GM12864 (cell line): ENCODE measurements at regions not wholly inside any gene's neighbourhood (a gene's known extent, or its start where the extent isn't known, plus 50 kb on each side); places are given as distances from the start of the nearest gene placed in this dataset.

Source experiments
- DNase-seq: peaks from one replicate; pipeline ENCODE4 v3.0.0-alpha.2; 2011; ENCODE audit warnings: low read depth
- H3K4me3 ChIP-seq: 2 replicates; pipeline ENCODE4 v1.5.1; 2011; ENCODE audit warnings: mild to moderate bottlenecking, low read depth, low read length, control low read depth
- TF ChIP-seq, protein P1 (sequence below): IDR thresholded peaks from 2 replicates; pipeline ENCODE4 v1.5.1; 2011; ENCODE audit warnings: low read depth, mild to moderate bottlenecking, moderate library complexity, low read length, control low read depth, inconsistent platforms; ENCODE audit errors: missing control alignments

DNA sequence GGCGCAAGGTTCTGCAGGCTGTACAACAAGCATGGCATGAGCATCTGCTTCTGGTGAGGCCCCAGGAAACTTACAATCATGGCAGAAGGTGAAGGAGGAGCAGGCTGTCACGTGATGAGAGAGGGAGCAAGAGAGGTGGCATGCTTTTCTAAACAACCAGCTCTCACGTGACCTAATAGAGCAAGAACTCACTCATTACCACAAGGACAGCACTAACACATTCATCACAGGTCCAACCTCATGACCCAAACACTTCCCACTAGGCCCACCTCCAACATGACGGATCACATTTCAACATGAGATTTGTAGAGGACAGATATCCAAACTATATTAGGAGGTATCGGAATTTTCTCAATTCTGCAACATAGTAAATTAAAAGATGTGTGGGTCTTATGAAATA, 108.8 kb upstream of the DLX2 start:
- DNase-seq, result no peak
- no peak overlapping the region for H3K4me3 ChIP-seq

DNA sequence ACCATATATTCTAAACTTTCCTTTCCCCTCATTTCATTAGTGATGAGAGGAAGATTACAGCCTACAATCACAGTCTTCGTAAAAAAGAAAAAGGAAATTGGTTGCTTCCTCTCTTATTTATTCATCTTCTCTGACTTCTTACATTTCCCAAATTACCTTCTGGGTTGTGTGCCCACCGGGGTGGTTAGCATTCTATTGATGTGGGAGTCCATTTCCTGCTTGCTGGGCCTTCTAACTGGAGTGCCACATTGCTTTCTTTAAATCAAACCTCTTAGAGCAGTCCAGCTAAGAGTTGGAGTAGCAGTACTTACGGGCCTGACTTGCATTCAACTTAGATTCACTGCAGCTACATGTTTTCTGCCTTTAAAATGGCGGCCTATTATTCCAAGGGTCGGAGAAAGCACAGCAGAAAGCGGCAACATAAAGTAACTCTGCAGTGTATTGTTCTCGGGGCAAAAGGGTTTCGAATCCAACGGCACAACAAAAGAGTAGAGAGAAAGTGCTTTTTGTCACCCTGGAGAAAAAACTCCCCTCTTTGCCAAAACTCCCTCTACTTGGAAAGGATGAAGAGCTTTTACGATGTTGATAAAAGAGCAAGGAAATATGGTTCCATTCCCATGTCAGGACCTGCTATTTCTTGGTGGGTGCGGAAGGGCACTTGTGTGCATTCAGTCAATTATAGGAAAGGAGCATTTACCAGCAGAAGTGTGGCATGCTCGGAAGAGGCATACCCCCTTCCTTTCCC, 110.6 kb upstream of the DLX2 start:
- TF ChIP-seq, protein P1, sequence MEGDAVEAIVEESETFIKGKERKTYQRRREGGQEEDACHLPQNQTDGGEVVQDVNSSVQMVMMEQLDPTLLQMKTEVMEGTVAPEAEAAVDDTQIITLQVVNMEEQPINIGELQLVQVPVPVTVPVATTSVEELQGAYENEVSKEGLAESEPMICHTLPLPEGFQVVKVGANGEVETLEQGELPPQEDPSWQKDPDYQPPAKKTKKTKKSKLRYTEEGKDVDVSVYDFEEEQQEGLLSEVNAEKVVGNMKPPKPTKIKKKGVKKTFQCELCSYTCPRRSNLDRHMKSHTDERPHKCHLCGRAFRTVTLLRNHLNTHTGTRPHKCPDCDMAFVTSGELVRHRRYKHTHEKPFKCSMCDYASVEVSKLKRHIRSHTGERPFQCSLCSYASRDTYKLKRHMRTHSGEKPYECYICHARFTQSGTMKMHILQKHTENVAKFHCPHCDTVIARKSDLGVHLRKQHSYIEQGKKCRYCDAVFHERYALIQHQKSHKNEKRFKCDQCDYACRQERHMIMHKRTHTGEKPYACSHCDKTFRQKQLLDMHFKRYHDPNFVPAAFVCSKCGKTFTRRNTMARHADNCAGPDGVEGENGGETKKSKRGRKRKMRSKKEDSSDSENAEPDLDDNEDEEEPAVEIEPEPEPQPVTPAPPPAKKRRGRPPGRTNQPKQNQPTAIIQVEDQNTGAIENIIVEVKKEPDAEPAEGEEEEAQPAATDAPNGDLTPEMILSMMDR, result no peak
- no peak overlapping the region for H3K4me3 ChIP-seq
- no peak for DNase-seq

More for the DNA sequence above, 108.8 kb upstream of the DLX2 start:
- TF ChIP-seq, protein P1, result no peak

DNA sequence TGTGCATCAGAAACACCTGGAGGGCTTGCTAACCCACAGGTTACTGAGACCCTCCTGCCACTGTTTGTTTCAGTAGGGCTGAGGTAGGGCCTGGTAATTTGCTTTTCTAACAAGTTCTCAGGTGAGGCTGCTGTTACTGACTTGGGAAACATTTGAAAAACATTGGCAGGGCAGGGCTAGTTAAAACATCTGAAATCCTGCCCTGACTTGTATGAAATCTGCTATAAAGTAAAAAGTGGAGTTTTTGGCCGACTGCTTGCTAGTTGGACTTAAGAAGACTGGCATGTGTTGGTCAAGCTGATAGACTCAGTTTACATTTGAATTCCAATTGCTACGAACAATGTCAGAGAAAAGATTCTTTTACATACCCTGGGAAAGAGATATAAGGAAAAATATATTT, 111.6 kb upstream of the DLX2 start:
- TF ChIP-seq, protein P1, result no peak
- no peak for DNase-seq
- H3K4me3 ChIP-seq, result no peak overlapping the region

DNA sequence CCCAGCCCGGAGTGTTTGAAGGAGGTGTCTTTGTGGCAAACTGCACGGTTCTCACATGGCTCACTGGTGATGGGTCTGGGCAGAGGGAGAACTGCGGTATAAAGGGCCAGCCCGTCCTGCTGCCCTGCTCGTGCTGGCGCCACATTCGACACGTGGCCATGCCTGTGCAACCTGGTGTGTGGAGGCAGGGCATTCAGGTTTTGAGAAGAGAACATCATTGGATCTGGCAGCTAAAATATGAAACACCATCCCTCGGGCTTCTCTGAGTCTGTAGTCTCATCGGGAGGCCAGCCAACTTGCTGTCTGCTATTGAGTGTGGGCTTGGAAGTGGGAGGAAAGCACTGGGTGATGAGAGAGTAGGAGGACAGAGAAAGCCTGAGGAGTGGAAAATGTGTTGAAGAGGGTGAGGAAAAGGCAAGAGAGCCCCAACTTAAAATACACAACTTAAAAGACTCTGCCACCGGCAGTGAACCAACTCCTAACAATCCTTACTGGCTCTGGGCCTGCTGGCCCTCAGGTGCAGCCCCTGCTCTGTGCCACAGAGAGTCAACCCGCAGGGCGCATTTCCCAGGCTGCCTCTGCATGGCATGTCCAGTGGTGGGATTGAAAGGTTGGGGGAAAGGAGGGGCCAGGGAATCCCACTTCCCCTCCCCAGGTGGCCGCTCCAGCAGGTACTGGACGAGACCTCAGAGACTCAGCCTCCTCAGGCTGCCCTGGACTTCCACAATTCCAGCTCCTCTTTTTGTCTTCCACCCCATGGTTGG, 112.7 kb upstream of the DLX2 start:
- no peak overlapping the region for H3K4me3 ChIP-seq
- DNase-seq, result no peak
- TF ChIP-seq, protein P1, result no peak

DNA sequence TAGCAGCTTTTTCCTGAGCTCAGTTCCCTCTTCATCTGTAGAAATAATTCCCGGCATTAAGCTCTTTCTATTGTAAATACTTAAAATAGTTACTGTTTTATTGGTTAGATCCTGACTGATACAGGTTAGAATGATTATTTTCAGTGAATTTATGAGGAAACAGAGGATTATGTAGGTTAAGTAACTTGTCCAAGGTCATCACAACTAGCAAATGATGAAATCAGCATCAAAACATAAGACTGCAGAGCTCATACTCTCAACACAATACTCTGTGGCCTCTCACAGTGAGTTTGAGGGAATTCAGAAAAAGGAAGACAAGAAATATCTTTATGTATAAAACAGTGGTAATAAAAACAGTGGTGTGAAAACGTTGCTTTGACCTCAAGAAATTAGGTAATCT, 113.2 kb upstream of the DLX2 start:
- TF ChIP-seq, protein P1, result no peak
- no peak overlapping the region for H3K4me3 ChIP-seq
- DNase-seq, result no peak

DNA sequence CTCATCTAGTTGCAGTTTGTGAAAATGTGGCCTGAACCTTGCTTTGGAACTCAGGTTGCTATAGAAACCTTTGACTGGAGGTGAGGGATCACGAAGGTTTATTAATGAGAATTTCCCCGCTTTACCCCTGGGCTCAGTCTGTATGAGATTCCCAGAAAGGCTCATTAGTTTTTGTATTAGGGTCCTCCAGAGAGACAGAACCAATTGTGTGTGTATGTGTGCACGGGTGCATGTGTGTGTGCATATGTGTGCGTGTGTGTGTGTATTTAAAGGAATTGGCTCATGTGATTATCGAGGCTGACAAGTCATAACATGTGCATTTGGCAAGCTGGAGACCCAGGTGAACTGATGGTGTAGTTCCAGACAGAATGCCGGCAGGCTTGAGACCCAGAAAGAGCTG, 113.8 kb upstream of the DLX2 start:
- TF ChIP-seq, protein P1, result no peak
- DNase-seq, result no peak
- no peak overlapping the region for H3K4me3 ChIP-seq

DNA sequence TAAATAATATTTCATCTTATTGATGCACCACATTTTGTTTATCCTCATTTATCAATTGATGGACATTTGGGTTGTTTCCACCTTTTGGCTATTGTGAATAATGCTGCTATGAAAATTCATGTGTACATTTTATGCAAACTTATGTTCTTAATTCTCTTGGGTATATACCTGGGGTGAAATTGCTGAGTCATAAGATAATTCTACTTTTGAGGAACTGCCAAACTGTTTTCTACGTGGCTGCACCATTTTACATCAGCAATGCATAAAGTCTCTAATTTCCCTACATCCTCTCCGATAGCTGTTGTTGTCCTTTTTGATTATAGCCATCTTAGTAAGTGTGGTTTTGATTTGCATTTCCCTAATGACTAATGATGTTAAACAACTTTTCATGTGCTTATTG, 116.5 kb upstream of the DLX2 start:
- H3K4me3 ChIP-seq, result no peak overlapping the region
- no peak for DNase-seq
- TF ChIP-seq, protein P1, result no peak
